PC-3 (cell line): ENCODE measurements at regions not wholly inside any gene's neighbourhood (a gene's known extent, or its start where the extent isn't known, plus 50 kb on each side); places are given as distances from the start of the nearest gene placed in this dataset.
A peak's percentile ranks its signal among the peaks of the same experiment; 100 is the strongest.

Experiments used
- ATAC-seq: fragments of 200-7000 bp; cut with Tn5 transposase; 2 replicates; pipeline ENCODE4 v1.9.1; 2020; ENCODE audit warnings: mild to moderate bottlenecking, moderate library complexity
- BruUV-seq: library from RNA; stranded (reverse); fragments of 400-500 nt; replicated peaks from 2 replicates; lab custom pipeline; 2021; lab: Mats Ljungman, UMichigan
- CTCF ChIA-PET: fragments of 300-600 bp; sonication (Branson Sonifier 250); formaldehyde crosslinking; loops from one replicate; lab custom pipeline; 2022; ENCODE audit warnings: antibody characterized with exemption; lab: Charles Lee
- POLR2A ChIA-PET: fragments of 300-600 bp; sonication (Branson Sonifier 250); formaldehyde crosslinking; loops from one replicate; lab custom pipeline; 2022; ENCODE audit warnings: antibody characterized with exemption; ENCODE audit not compliant: unreplicated experiment; lab: Charles Lee
- DNase-seq: peaks from one replicate; pipeline ENCODE4 v3.0.0-alpha.2; 2015
- H2AFZ ChIP-seq: fragments of 300-600 bp; sonication (generic); 2 replicates; pipeline ENCODE4 v1.6.0; 2016; ENCODE audit warnings: antibody characterized with exemption, low read length
- H3F3A ChIP-seq: fragments of 300-600 bp; sonication (generic); one replicate; pipeline ENCODE4 v1.6.0; 2017; ENCODE audit warnings: antibody characterized with exemption, low read length, control low read depth, mild to moderate bottlenecking; ENCODE audit not compliant: unreplicated experiment
- H3K27ac ChIP-seq: fragments of 300-600 bp; sonication (generic); 2 replicates; pipeline ENCODE4 v1.5.1; 2016; ENCODE audit warnings: mild to moderate bottlenecking, low read length
- H3K27me3 ChIP-seq: fragments of 300-600 bp; sonication (generic); 2 replicates; pipeline ENCODE4 v1.6.1; 2016; ENCODE audit warnings: low read length, mixed read lengths
- H3K36me3 ChIP-seq: fragments of 300-600 bp; sonication (generic); 2 replicates; pipeline ENCODE4 v1.6.1; 2016; ENCODE audit warnings: low read depth, mixed run types, low read length, mixed read lengths
- H3K4me1 ChIP-seq: fragments of 300-600 bp; sonication (generic); 2 replicates; pipeline ENCODE4 v1.5.1; 2016; ENCODE audit warnings: low read length; ENCODE audit not compliant: insufficient read depth
- H3K4me2 ChIP-seq: fragments of 300-600 bp; sonication (generic); 2 replicates; pipeline ENCODE4 v1.6.0; 2016; ENCODE audit warnings: low read length
- H3K4me3 ChIP-seq: fragments of 300-600 bp; sonication (generic); 2 replicates; pipeline ENCODE4 v1.5.1; 2016; ENCODE audit warnings: mild to moderate bottlenecking, low read length, mixed read lengths
- H3K79me2 ChIP-seq: fragments of 300-600 bp; sonication (generic); 2 replicates; pipeline ENCODE4 v1.6.1; 2017; ENCODE audit warnings: low read length, mixed read lengths
- H3K9ac ChIP-seq: fragments of 300-600 bp; sonication (generic); 2 replicates; pipeline ENCODE4 v1.6.0; 2016; ENCODE audit warnings: mild to moderate bottlenecking, low read length
- H3K9me2 ChIP-seq: fragments of 300-600 bp; sonication (generic); replicated peaks from 2 replicates; pipeline ENCODE4 v1.6.1; 2016; ENCODE audit warnings: mixed run types, low read length, mixed read lengths
- H3K9me3 ChIP-seq: fragments of 300-600 bp; sonication (generic); 2 replicates; pipeline ENCODE4 v1.6.1; 2016; ENCODE audit warnings: low read length, mixed read lengths
- H4K20me1 ChIP-seq: fragments of 300-600 bp; sonication (generic); 2 replicates; pipeline ENCODE4 v1.6.1; 2016; ENCODE audit warnings: low read length, mixed read lengths
- EZH2 ChIP-seq: fragments of 300-600 bp; sonication (generic); IDR thresholded peaks from one replicate; pipeline ENCODE4 v1.6.1; 2017; ENCODE audit warnings: antibody characterized with exemption, mild to moderate bottlenecking, low read length; ENCODE audit not compliant: unreplicated experiment
- EZH2phosphoT487 ChIP-seq: fragments of 300-600 bp; sonication (generic); IDR thresholded peaks from 2 replicates; pipeline ENCODE4 v1.6.1; 2018; ENCODE audit warnings: mild to moderate bottlenecking, antibody characterized with exemption, low read length, borderline replicate concordance
- intact Hi-C: fragments of 100-400 bp; cut with micrococcal nuclease; formaldehyde crosslinking; loops from 2 replicates; pipeline ENCODE4 v1.9.0; 2023
- TF ChIP-seq, protein P1 (sequence below): fragments of 300-600 bp; sonication (generic); conservative IDR thresholded peaks from 2 replicates; pipeline ENCODE4 v1.5.1; 2017; ENCODE audit warnings: antibody characterized with exemption, low read depth, mild to moderate bottlenecking, low read length

DNA sequence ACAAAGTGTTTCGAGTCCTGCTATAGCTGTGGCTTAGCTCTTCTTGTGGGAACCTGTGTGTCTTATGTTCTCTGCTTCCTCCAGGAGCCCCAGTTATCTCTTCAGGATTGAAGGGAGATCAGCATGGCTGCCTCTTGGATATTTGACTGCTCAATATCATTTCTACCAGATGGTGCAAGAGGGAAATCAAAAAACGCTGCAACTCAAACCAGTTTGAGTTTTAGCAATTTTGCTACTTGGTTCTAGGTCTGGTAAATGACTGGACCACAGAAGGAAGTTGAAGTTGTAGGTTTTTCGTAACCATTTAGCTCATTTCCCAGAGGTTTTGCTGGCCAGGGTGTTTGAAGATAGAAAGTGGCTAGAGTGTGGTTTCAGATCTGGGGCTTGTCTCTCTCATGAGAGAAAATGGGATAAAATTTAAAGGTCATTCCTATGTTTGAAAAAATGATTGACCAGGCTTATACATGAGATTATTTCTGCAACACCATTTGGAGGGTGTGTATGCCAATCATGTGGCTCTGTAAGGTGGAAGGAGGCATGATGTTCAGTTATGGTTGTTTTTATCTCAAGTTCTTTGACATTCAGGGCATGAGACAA is 210.4 kb downstream of the SPRY1 start:
- H3K27me3 ChIP-seq = no peaks in the 10 kb centered on the region
- H3K9me2 ChIP-seq = no peaks in the 10 kb centered on the region
- ChIA-PET POLR2A (interaction anchor here (0.6 kb wide), 1 partner anchor 41 kb away, joined by 3 read pairs; no protein-coding TSS in a partner anchor), CTCF (no interaction called here)
- DNase-seq (no peak), ATAC-seq (no peak)
- H3K27ac ChIP-seq = no peak overlapping the region
- intact Hi-C loops = no loop called here
- no peaks in the 10 kb centered on the region for H3K36me3 ChIP-seq
- TF ChIP-seq, protein P1, sequence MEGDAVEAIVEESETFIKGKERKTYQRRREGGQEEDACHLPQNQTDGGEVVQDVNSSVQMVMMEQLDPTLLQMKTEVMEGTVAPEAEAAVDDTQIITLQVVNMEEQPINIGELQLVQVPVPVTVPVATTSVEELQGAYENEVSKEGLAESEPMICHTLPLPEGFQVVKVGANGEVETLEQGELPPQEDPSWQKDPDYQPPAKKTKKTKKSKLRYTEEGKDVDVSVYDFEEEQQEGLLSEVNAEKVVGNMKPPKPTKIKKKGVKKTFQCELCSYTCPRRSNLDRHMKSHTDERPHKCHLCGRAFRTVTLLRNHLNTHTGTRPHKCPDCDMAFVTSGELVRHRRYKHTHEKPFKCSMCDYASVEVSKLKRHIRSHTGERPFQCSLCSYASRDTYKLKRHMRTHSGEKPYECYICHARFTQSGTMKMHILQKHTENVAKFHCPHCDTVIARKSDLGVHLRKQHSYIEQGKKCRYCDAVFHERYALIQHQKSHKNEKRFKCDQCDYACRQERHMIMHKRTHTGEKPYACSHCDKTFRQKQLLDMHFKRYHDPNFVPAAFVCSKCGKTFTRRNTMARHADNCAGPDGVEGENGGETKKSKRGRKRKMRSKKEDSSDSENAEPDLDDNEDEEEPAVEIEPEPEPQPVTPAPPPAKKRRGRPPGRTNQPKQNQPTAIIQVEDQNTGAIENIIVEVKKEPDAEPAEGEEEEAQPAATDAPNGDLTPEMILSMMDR = no peak
- TF ChIP-seq EZH2 (no peak), EZH2phosphoT487 (no peak)
- no peak overlapping the region for H3K9ac ChIP-seq
- H3K4me1 ChIP-seq = peaks cover 6% of the 10 kb centered on the region; the same call in 1 of the 2 replicates
- no peak overlapping the region for H2AFZ ChIP-seq
- H3K9me3 ChIP-seq = no peaks in the 10 kb centered on the region
- H3K79me2 ChIP-seq = no peaks in the 10 kb centered on the region
- H3F3A ChIP-seq = no peaks in the 10 kb centered on the region
- no peaks in the 10 kb centered on the region for H4K20me1 ChIP-seq
- no TSS peak for BruUV-seq
- H3K4me2 ChIP-seq = no peak overlapping the region
- H3K4me3 ChIP-seq = no peak overlapping the region

GRCh38 chr4:123609829-123610228 is 213.2 kb downstream of the SPRY1 start:
- no TSS peak for BruUV-seq
- CTCF ChIA-PET = no interaction called here
- POLR2A ChIA-PET = no interaction called here
- Histone ChIP-seq H4K20me1 (no peaks in the 10 kb centered on the region), H3K9me3 (no peaks in the 10 kb centered on the region), H3K9me2 (no peaks in the 10 kb centered on the region), H3K36me3 (no peaks in the 10 kb centered on the region), H3K27me3 (no peaks in the 10 kb centered on the region), H3K4me1 (no peaks in the 10 kb centered on the region), H3K9ac (no peak overlapping the region), H3K4me3 (no peak overlapping the region), H3K4me2 (no peak overlapping the region), H3K27ac (no peak overlapping the region), H3K79me2 (no peaks in the 10 kb centered on the region), H2AFZ (no peak overlapping the region), H3F3A (no peaks in the 10 kb centered on the region)
- TF ChIP-seq, protein P1 = no peak
- no peak for TF ChIP-seq EZH2
- no peak for TF ChIP-seq EZH2phosphoT487
- ATAC-seq (no peak), DNase-seq (no peak)
- intact Hi-C loops = no loop called here

- H3F3A ChIP-seq = no peaks in the 10 kb centered on the region
- H2AFZ ChIP-seq = no peak overlapping the region
- CTCF ChIA-PET = no interaction called here
- H3K79me2 ChIP-seq = no peaks in the 10 kb centered on the region
- H3K27ac ChIP-seq = no peak overlapping the region
- no peak overlapping the region for H3K9ac ChIP-seq
- H3K4me2 ChIP-seq = no peak overlapping the region
- intact Hi-C loops = no loop called here
- no peaks in the 10 kb centered on the region for H3K4me1 ChIP-seq
- no peaks in the 10 kb centered on the region for H3K36me3 ChIP-seq
- H3K4me3 ChIP-seq = no peak overlapping the region
- ATAC-seq = no peak
- H3K27me3 ChIP-seq = no peaks in the 10 kb centered on the region
- peak; percentile 19 for DNase-seq
- TF ChIP-seq, protein P1 = no peak
- TF ChIP-seq EZH2 = no peak
- TF ChIP-seq EZH2phosphoT487 = no peak
- H3K9me3 ChIP-seq = no peaks in the 10 kb centered on the region
- H3K9me2 ChIP-seq = no peaks in the 10 kb centered on the region
- POLR2A ChIA-PET = no interaction called here
- BruUV-seq = no TSS peak
- H4K20me1 ChIP-seq = no peaks in the 10 kb centered on the region
These were observed 217.2 kb downstream of the SPRY1 start for GRCh38 chr4:123613586-123614344.
